ENCODE measurements at regions not wholly inside any gene's neighbourhood (a gene's known extent, or its start where the extent isn't known, plus 50 kb on each side); places are given as distances from the start of the nearest gene placed in this dataset.

GRCh38 chr13:53683608-53684007 is 655.0 kb downstream of the OLFM4 start:
- H3K27ac ChIP-seq (ENCODE audit: insufficient read depth, low read depth, low read length), result no peak overlapping the region
- no peaks in the 10 kb centered on the region for H3K9me1 ChIP-seq (replicated peaks; ENCODE audit: control insufficient read depth, extremely low read depth, insufficient read depth, low read length)
- no peak for DNase-seq (ENCODE audit: low read depth, low spot score)
- no peaks in the 10 kb centered on the region for H4K20me1 ChIP-seq (replicated peaks; ENCODE audit: control insufficient read depth, extremely low read depth, insufficient read depth, low read length)
- no peaks in the 10 kb centered on the region for H3K27me3 ChIP-seq (ENCODE audit: control insufficient read depth in 2 of 2, insufficient read depth in 2 of 2, low read length in 2 of 2)
- H3K4me3 ChIP-seq (replicated peaks in 1 of 3; ENCODE audit: insufficient read depth in 1 of 3, low read depth in 1 of 3, low read length in 3 of 3), result no peak overlapping the region
- no peaks in the 10 kb centered on the region for H3K79me2 ChIP-seq (ENCODE audit: control insufficient read depth, insufficient read depth, low read length)
- intact Hi-C loops (cut with micrococcal nuclease) (no loop called here), dilution Hi-C loops (cut with MboI; ENCODE audit: extremely low pct_ligation_motif_present, low sequenced_read_pairs) (no loop called here)
- no TSS peak for BruUV-seq (replicated peaks)
- no peaks in the 10 kb centered on the region for H3K36me3 ChIP-seq (ENCODE audit: control insufficient read depth in 2 of 2, extremely low read depth in 1 of 2, insufficient read depth in 2 of 2, low read length in 2 of 2)
- no peaks in the 10 kb centered on the region for H3K4me1 ChIP-seq (ENCODE audit: control insufficient read depth, extremely low read depth, insufficient read depth, low read length)
- peaks cover 3% of the 10 kb centered on the region for H3K9me3 ChIP-seq (replicated peaks; ENCODE audit: control insufficient read depth, insufficient read depth, low read length)
- no peak overlapping the region for H2AFZ ChIP-seq (ENCODE audit: low read depth, low read length)
- no peak for FAIRE-seq
- CTCF ChIA-PET, result no interaction called here
- no peak for TF ChIP-seq EZH2 (IDR thresholded peaks at IDR 0.05; ENCODE audit: borderline replicate concordance, low read depth, low read length, severe bottlenecking)
- no peak overlapping the region for H3K4me2 ChIP-seq (ENCODE audit: insufficient read depth, low read length)
- H3K9ac ChIP-seq (replicated peaks; ENCODE audit: extremely low read depth, insufficient read depth, low read length), result no peak overlapping the region
- POLR2A ChIA-PET, result no interaction called here

DNA sequence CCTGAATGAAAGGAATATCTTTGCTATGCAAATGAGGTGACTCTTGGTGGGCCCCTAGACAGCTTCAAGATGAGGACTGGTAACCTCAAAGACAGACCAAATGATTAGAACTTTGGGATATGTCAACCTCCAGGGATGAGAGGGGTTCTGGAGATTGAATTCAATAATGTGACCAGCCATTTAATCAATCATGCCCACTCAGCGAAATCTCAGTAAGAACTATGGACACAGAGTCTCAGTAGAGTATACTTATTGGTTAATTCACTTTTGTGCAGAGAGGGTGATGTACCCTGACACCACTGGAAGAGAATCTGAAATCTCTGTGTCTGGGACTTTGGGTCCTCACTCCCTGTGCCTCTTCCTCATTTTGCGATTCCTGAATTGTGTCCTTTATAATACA is 662.8 kb downstream of the OLFM4 start:
- Histone ChIP-seq H3K9ac (replicated peaks; ENCODE audit: extremely low read depth, insufficient read depth, low read length) (no peak overlapping the region), H3K9me3 (replicated peaks; ENCODE audit: control insufficient read depth, insufficient read depth, low read length) (peaks cover 5% of the 10 kb centered on the region), H3K9me1 (replicated peaks; ENCODE audit: control insufficient read depth, extremely low read depth, insufficient read depth, low read length) (no peaks in the 10 kb centered on the region), H3K4me1 (ENCODE audit: control insufficient read depth, extremely low read depth, insufficient read depth, low read length) (no peaks in the 10 kb centered on the region), H2AFZ (ENCODE audit: low read depth, low read length) (no peak overlapping the region), H4K20me1 (replicated peaks; ENCODE audit: control insufficient read depth, extremely low read depth, insufficient read depth, low read length) (no peaks in the 10 kb centered on the region), H3K4me3 (replicated peaks in 1 of 3; ENCODE audit: insufficient read depth in 1 of 3, low read depth in 1 of 3, low read length in 3 of 3) (no peak overlapping the region), H3K36me3 (ENCODE audit: control insufficient read depth in 2 of 2, extremely low read depth in 1 of 2, insufficient read depth in 2 of 2, low read length in 2 of 2) (no peaks in the 10 kb centered on the region), H3K79me2 (ENCODE audit: control insufficient read depth, insufficient read depth, low read length) (no peaks in the 10 kb centered on the region), H3K27me3 (ENCODE audit: control insufficient read depth in 2 of 2, insufficient read depth in 2 of 2, low read length in 2 of 2) (no peaks in the 10 kb centered on the region), H3K4me2 (ENCODE audit: insufficient read depth, low read length) (no peak overlapping the region), H3K27ac (ENCODE audit: insufficient read depth, low read depth, low read length) (no peak overlapping the region)
- FAIRE-seq (no peak), DNase-seq (ENCODE audit: low read depth, low spot score) (no peak)
- intact Hi-C loops (cut with micrococcal nuclease) (no loop called here), dilution Hi-C loops (cut with MboI; ENCODE audit: extremely low pct_ligation_motif_present, low sequenced_read_pairs) (no loop called here)
- ChIA-PET CTCF (no interaction called here), POLR2A (no interaction called here)
- TF ChIP-seq JUN (IDR thresholded peaks at IDR 0.05; ENCODE audit: borderline replicate concordance, insufficient read depth, insufficient read length, low read depth) (no peak), FOS (IDR thresholded peaks at IDR 0.05; ENCODE audit: borderline replicate concordance, insufficient read depth, low read length) (no peak)
- BruUV-seq (replicated peaks), result no TSS peak
